Breast epithelium (tissue), 4 donors: ENCODE measurements at regions not wholly inside any gene's neighbourhood (a gene's known extent, or its start where the extent isn't known, plus 50 kb on each side); places are given as distances from the start of the nearest gene placed in this dataset.

Experiments
- DNase-seq, 2 donors: peaks; one replicate each; pipeline ENCODE4 v3.0.0-alpha.2; 2019; ENCODE audit warnings: low spot score in 2 of 2
- H3K27ac ChIP-seq, 2 donors: fragments of 200-600 bp; sonication (generic) in 1 of 2; one replicate each; pipeline ENCODE4 v1.5.1; 2016 to 2019; ENCODE audit warnings: mild to moderate bottlenecking in 1 of 2
- H3K27me3 ChIP-seq, 2 donors: fragments of 200-600 bp; sonication (generic) in 1 of 2; one replicate each; pipeline versions ENCODE4 v1.5.1 to v1.6.0; 2017 to 2019; ENCODE audit warnings: control low read depth in 1 of 2, mild to moderate bottlenecking in 1 of 2
- H3K36me3 ChIP-seq: fragments of 200-600 bp; one replicate; pipeline ENCODE4 v1.5.1; 2019
- H3K4me1 ChIP-seq, 2 donors: fragments of 200-600 bp; sonication (generic); one replicate each; pipeline ENCODE4 v1.5.1; 2016 to 2019; ENCODE audit warnings: control low read depth in 1 of 2
- H3K4me3 ChIP-seq, 3 donors: fragments of 200-600 bp; sonication (generic); 1 replicate in 2 of 3; 2 replicates in 1 of 3; pipeline ENCODE4 v1.5.1; 2016 to 2019; ENCODE audit warnings: mild to moderate bottlenecking in 3 of 3, moderate library complexity in 2 of 3
- H3K9me3 ChIP-seq, 2 donors: fragments of 200-600 bp; sonication (generic) in 1 of 2; one replicate each; pipeline ENCODE4 v1.5.1; 2016 to 2019; ENCODE audit warnings: control low read depth in 1 of 2
- CTCF ChIP-seq, 3 donors: fragments of 450-650 bp; IDR thresholded peaks; one replicate each; pipeline ENCODE4 v1.5.1; 2016 to 2017; ENCODE audit warnings: antibody characterized with exemption in 3 of 3, mild to moderate bottlenecking in 3 of 3, moderate library complexity in 3 of 3
- POLR2A ChIP-seq: fragments of 450-650 bp; IDR thresholded peaks from one replicate; pipeline ENCODE4 v1.6.1; 2016; ENCODE audit warnings: antibody characterized with exemption, mild to moderate bottlenecking, moderate library complexity
- POLR2AphosphoS5 ChIP-seq, 3 donors: sonication (generic); formaldehyde crosslinking; IDR thresholded peaks; one replicate each; pipeline ENCODE4 v1.6.1; 2017; ENCODE audit warnings: antibody characterized with exemption in 3 of 3
- intact Hi-C: fragments of 100-400 bp; cut with DNase I; formaldehyde crosslinking; loops from one replicate; pipeline ENCODE4 v1.15.1; 2023; ENCODE audit warnings: low total_unique reads

- Histone ChIP-seq H3K27me3 (no peaks in the 10 kb centered on the region), H3K4me1 (no peaks in the 10 kb centered on the region)
- no peak for TF ChIP-seq POLR2A
These were observed 149.5 kb downstream of the TMTC3 start for GRCh38 chr12:88291498-88292131.

GRCh38 chr12:88298014-88298682, 156.0 kb downstream of the TMTC3 start:
- H3K9me3 ChIP-seq, result no peaks in the 10 kb centered on the region
- intact Hi-C loops, result no loop called here
- no peaks in the 10 kb centered on the region for H3K27me3 ChIP-seq
- H3K4me1 ChIP-seq, result no peaks in the 10 kb centered on the region
- TF ChIP-seq CTCF (IDR thresholded peaks at IDR 0.05) (no peak), POLR2AphosphoS5 (IDR thresholded peaks at IDR 0.05) (no peak), POLR2A (no peak)
- no peak for DNase-seq
- H3K36me3 ChIP-seq, result no peaks in the 10 kb centered on the region
- no peak overlapping the region for H3K27ac ChIP-seq
- no peak overlapping the region for H3K4me3 ChIP-seq

More at GRCh38 chr12:88291498-88292131, 149.5 kb downstream of the TMTC3 start:
- H3K27ac ChIP-seq, result no peak overlapping the region
- no peak overlapping the region for H3K4me3 ChIP-seq
- intact Hi-C loops, result no loop called here
- DNase-seq, result no peak
- H3K36me3 ChIP-seq, result no peaks in the 10 kb centered on the region
- no peaks in the 10 kb centered on the region for H3K9me3 ChIP-seq

- no peaks in the 10 kb centered on the region for H3K9me3 ChIP-seq
- H3K36me3 ChIP-seq, result no peaks in the 10 kb centered on the region
- TF ChIP-seq CTCF (IDR thresholded peaks at IDR 0.05) (no peak), POLR2AphosphoS5 (IDR thresholded peaks at IDR 0.05) (no peak), POLR2A (no peak)
- H3K4me3 ChIP-seq, result no peak overlapping the region
- H3K4me1 ChIP-seq, result no peaks in the 10 kb centered on the region
- H3K27ac ChIP-seq, result no peak overlapping the region
- intact Hi-C loops, result no loop called here
- H3K27me3 ChIP-seq, result no peaks in the 10 kb centered on the region
- DNase-seq, result no peak
These were observed 156.7 kb downstream of the TMTC3 start for GRCh38 chr12:88298761-88299242.

GRCh38 chr12:88299567-88300101, 157.5 kb downstream of the TMTC3 start:
- Histone ChIP-seq H3K9me3 (no peaks in the 10 kb centered on the region), H3K4me3 (no peak overlapping the region), H3K4me1 (no peaks in the 10 kb centered on the region), H3K27me3 (no peaks in the 10 kb centered on the region), H3K36me3 (no peaks in the 10 kb centered on the region), H3K27ac (no peak overlapping the region)
- DNase-seq, result no peak
- intact Hi-C loops, result no loop called here
- TF ChIP-seq CTCF (IDR thresholded peaks at IDR 0.05), result no peak
- no peak for TF ChIP-seq POLR2AphosphoS5 (IDR thresholded peaks at IDR 0.05)
- TF ChIP-seq POLR2A, result no peak

- no peak for TF ChIP-seq POLR2A
- no peak for TF ChIP-seq POLR2AphosphoS5 (IDR thresholded peaks at IDR 0.05)
- no peak for TF ChIP-seq CTCF (IDR thresholded peaks at IDR 0.05)
- H3K27ac ChIP-seq, result no peak overlapping the region
- H3K9me3 ChIP-seq, result no peaks in the 10 kb centered on the region
- H3K4me1 ChIP-seq, result no peaks in the 10 kb centered on the region
- intact Hi-C loops, result no loop called here
- no peaks in the 10 kb centered on the region for H3K27me3 ChIP-seq
- H3K36me3 ChIP-seq, result no peaks in the 10 kb centered on the region
- DNase-seq, result no peak
- no peak overlapping the region for H3K4me3 ChIP-seq
These were observed 158.8 kb downstream of the TMTC3 start for GRCh38 chr12:88300931-88301330.
